SK-N-SH treated with all-trans-retinoic acid at 6 μM for 48 hours (cell line): ENCODE measurements at regions not wholly inside any gene's neighbourhood (a gene's known extent, or its start where the extent isn't known, plus 50 kb on each side); places are given as distances from the start of the nearest gene placed in this dataset.

Experiments used
- ARNTL ChIP-seq: fragments of 450-650 bp; formaldehyde crosslinking; IDR thresholded peaks from 2 replicates; pipeline ENCODE4 v1.5.0; 2020; ENCODE audit warnings: low read depth, mild to moderate bottlenecking, moderate library complexity, borderline replicate concordance
- BACH2 ChIP-seq: fragments of 250-450 bp; sonication (Bioruptor Pico); IDR thresholded peaks from 2 replicates; pipeline ENCODE4 v1.9.0; 2021; ENCODE audit warnings: mild to moderate bottlenecking, borderline replicate concordance
- ISL1 ChIP-seq: fragments of 250-450 bp; sonication (Bioruptor Pico); IDR thresholded peaks from 2 replicates; pipeline ENCODE4 v2.1.2; 2022; ENCODE audit warnings: mild to moderate bottlenecking, moderate library complexity
- OSR1 ChIP-seq: fragments of 250-450 bp; sonication (Bioruptor Pico); IDR thresholded peaks from 2 replicates; pipeline ENCODE4 v1.8.0; 2022; ENCODE audit warnings: moderate library complexity, mild to moderate bottlenecking, inconsistent platforms
- PPARA ChIP-seq: fragments of 250-450 bp; sonication (Bioruptor Pico); IDR thresholded peaks from 2 replicates; pipeline ENCODE4 v1.5.0; 2020; ENCODE audit warnings: mild to moderate bottlenecking, borderline replicate concordance
- RARB ChIP-seq: fragments of 250-450 bp; sonication (Bioruptor Pico); IDR thresholded peaks from 2 replicates; pipeline ENCODE4 v1.8.0; 2021; ENCODE audit warnings: mild to moderate bottlenecking, moderate library complexity
- TCF4 ChIP-seq: fragments of 250-450 bp; sonication (Bioruptor Pico); IDR thresholded peaks from 2 replicates; pipeline ENCODE4 v1.8.0; 2021; ENCODE audit warnings: mild to moderate bottlenecking, moderate library complexity, borderline replicate concordance
- ZNF565 ChIP-seq: fragments of 450-650 bp; formaldehyde crosslinking; conservative IDR thresholded peaks from 2 replicates; pipeline ENCODE4 v1.5.0; 2020; ENCODE audit warnings: low read depth, mild to moderate bottlenecking, moderate library complexity
- ZNF8 ChIP-seq: fragments of 450-650 bp; formaldehyde crosslinking; IDR thresholded peaks from 2 replicates; pipeline ENCODE4 v1.5.0; 2020; ENCODE audit warnings: mild to moderate bottlenecking, moderate library complexity
- TF ChIP-seq, protein P1 (sequence below): fragments of 250-450 bp; sonication (Bioruptor Pico); IDR thresholded peaks from 2 replicates; pipeline ENCODE4 v1.8.0; 2020; ENCODE audit warnings: mild to moderate bottlenecking, moderate library complexity, borderline replicate concordance
- TF ChIP-seq, protein P2 (sequence below): fragments of 250-450 bp; sonication (Bioruptor Pico); IDR thresholded peaks from 2 replicates; pipeline ENCODE4 v1.5.1; 2021; ENCODE audit warnings: mild to moderate bottlenecking, moderate library complexity
- TF ChIP-seq, protein P3 (sequence below): fragments of 250-450 bp; sonication (Bioruptor Pico); IDR thresholded peaks from 2 replicates; pipeline ENCODE4 v1.5.1; 2020; ENCODE audit warnings: low read depth, mild to moderate bottlenecking, moderate library complexity

DNA sequence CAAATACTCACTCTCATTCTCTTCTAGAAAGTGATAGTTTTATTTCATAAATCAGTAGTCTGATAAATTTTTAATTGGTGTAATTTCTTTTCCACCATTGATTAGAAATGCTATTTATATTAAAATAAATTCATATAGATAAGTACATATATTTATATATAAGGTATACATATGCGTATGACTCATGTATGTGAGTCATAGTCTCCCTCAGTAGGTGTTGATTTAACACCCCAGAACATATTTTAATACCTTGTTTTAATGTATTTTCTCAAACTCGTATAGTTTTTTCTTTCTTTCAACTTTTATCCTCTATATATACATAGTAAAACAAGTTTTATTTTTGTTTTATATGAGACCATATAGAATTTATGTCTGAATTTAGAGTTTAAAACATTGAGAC lies 130.4 kb downstream of the PLG start:
- no peak for TF ChIP-seq PPARA (CRISPR knock-in tag)
- TF ChIP-seq ARNTL = no peak
- TF ChIP-seq TCF4 (CRISPR knock-in tag) = no peak
- TF ChIP-seq ZNF565 (CRISPR knock-in tag) = no peak
- TF ChIP-seq, protein P1, sequence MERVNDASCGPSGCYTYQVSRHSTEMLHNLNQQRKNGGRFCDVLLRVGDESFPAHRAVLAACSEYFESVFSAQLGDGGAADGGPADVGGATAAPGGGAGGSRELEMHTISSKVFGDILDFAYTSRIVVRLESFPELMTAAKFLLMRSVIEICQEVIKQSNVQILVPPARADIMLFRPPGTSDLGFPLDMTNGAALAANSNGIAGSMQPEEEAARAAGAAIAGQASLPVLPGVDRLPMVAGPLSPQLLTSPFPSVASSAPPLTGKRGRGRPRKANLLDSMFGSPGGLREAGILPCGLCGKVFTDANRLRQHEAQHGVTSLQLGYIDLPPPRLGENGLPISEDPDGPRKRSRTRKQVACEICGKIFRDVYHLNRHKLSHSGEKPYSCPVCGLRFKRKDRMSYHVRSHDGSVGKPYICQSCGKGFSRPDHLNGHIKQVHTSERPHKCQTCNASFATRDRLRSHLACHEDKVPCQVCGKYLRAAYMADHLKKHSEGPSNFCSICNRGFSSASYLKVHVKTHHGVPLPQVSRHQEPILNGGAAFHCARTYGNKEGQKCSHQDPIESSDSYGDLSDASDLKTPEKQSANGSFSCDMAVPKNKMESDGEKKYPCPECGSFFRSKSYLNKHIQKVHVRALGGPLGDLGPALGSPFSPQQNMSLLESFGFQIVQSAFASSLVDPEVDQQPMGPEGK (CRISPR knock-in tag) = no peak
- TF ChIP-seq BACH2 = no peak
- TF ChIP-seq, protein P2, sequence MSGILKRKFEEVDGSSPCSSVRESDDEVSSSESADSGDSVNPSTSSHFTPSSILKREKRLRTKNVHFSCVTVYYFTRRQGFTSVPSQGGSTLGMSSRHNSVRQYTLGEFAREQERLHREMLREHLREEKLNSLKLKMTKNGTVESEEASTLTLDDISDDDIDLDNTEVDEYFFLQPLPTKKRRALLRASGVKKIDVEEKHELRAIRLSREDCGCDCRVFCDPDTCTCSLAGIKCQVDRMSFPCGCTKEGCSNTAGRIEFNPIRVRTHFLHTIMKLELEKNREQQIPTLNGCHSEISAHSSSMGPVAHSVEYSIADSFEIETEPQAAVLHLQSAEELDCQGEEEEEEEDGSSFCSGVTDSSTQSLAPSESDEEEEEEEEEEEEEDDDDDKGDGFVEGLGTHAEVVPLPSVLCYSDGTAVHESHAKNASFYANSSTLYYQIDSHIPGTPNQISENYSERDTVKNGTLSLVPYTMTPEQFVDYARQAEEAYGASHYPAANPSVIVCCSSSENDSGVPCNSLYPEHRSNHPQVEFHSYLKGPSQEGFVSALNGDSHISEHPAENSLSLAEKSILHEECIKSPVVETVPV (CRISPR knock-in tag) = no peak
- no peak for TF ChIP-seq ISL1 (CRISPR knock-in tag)
- no peak for TF ChIP-seq ZNF8
- TF ChIP-seq RARB (CRISPR knock-in tag) = no peak
- TF ChIP-seq, protein P3, sequence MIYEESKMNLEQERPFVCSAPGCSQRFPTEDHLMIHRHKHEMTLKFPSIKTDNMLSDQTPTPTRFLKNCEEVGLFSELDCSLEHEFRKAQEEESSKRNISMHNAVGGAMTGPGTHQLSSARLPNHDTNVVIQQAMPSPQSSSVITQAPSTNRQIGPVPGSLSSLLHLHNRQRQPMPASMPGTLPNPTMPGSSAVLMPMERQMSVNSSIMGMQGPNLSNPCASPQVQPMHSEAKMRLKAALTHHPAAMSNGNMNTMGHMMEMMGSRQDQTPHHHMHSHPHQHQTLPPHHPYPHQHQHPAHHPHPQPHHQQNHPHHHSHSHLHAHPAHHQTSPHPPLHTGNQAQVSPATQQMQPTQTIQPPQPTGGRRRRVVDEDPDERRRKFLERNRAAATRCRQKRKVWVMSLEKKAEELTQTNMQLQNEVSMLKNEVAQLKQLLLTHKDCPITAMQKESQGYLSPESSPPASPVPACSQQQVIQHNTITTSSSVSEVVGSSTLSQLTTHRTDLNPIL = no peak
- TF ChIP-seq OSR1 (CRISPR knock-in tag) = no peak
